ENCODE measurements at regions not wholly inside any gene's neighbourhood (a gene's known extent, or its start where the extent isn't known, plus 50 kb on each side); places are given as distances from the start of the nearest gene placed in this dataset.

DNA sequence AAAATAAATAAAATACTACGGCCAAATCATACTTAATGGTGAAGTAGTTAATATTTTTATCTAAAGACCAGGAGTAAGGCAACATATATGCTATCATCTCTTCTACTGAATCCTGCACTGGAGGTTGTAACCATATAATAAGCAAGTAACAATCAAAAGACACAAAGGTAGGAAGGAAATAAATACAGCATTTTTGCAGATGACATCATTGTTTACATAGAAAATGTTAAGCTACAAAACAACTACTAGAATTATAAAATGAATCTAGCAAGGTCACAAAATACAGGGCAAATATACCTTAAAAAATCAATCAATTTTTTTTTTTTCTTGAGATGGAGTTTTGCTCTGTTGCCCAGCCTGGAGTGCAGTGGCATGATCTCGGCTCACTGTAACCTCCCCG is 51.6 kb upstream of the BDKRB2 start:
- no peak for TF ChIP-seq CTCF (IDR thresholded peaks at IDR 0.05; ENCODE audit: low read depth, low read length)
- no peak for DNase-seq (ENCODE audit: extremely low read depth, low read depth)

Data from AG09319 (cell line).